Fibroblast of the aortic adventitia (primary cell): ENCODE measurements at regions not wholly inside any gene's neighbourhood (a gene's known extent, or its start where the extent isn't known, plus 50 kb on each side); places are given as distances from the start of the nearest gene placed in this dataset. TPM values are rescaled to one million over a fixed set of nuclear protein-coding genes. Genes with fewer than 3 reads are reported as not detected.

Experiments
- DNase-seq: peaks from one replicate; pipeline ENCODE4 v3.0.0-alpha.2; 2010; ENCODE audit warnings: low read depth
- H3K4me3 ChIP-seq: 2 replicates; pipeline ENCODE4 v1.5.1; 2011; ENCODE audit warnings: low read depth, mild to moderate bottlenecking, control low read depth, low read length, moderate library complexity
- small RNA-seq: library from RNA; depleted of rRNA; stranded (forward); fragments of <200 nt; gene quantifications from one replicate; pipeline ENCODE3, GENCODE V24; 2012
- TF ChIP-seq, protein P1 (sequence below): IDR thresholded peaks from 2 replicates; pipeline ENCODE4 v1.5.1; 2011; ENCODE audit warnings: mild to moderate bottlenecking, low read length, control low read depth, inconsistent platforms; ENCODE audit not compliant: insufficient read depth

DNA sequence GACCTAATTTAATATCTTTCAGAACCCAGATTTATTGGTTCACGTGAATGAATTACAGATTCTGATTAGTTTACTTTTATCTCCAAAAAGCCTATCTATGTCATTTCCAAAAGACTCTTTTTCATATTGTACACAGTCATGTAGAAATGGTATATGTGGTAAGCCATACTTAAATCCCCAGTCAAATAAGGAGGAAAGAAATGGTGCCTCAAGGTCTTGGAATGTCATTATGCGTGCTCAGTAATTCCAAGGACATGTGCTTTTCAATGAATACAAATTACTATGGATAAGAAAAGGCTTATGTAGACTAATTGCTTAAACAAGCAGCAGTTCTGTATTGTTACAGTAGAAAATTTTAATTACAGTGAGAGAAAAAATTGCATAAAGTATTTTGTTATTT lies 64.1 kb upstream of the TYRP1 start:
- DNase-seq, result no peak
- TF ChIP-seq, protein P1, sequence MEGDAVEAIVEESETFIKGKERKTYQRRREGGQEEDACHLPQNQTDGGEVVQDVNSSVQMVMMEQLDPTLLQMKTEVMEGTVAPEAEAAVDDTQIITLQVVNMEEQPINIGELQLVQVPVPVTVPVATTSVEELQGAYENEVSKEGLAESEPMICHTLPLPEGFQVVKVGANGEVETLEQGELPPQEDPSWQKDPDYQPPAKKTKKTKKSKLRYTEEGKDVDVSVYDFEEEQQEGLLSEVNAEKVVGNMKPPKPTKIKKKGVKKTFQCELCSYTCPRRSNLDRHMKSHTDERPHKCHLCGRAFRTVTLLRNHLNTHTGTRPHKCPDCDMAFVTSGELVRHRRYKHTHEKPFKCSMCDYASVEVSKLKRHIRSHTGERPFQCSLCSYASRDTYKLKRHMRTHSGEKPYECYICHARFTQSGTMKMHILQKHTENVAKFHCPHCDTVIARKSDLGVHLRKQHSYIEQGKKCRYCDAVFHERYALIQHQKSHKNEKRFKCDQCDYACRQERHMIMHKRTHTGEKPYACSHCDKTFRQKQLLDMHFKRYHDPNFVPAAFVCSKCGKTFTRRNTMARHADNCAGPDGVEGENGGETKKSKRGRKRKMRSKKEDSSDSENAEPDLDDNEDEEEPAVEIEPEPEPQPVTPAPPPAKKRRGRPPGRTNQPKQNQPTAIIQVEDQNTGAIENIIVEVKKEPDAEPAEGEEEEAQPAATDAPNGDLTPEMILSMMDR, result no peak
- H3K4me3 ChIP-seq, result no peak overlapping the region

DNA sequence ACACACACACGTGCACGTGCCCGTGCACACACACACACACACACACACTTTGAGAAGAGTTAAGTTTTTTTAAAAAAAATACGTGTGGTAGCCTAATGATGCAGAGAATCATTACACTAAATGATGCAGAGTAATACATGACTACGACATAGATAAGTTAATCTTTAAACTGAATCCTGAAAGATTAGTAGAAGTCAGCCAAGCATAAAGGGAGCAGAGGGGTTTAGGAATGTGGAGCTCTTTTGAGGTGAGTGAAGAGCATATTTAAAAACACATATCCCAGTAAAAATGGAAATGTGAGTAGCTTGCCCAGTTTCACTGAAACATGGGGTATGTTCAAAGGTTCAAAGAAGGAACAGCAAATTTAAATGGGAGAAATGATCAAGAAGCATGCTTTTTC lies 61.3 kb upstream of the TYRP1 start:
- TF ChIP-seq, protein P1, result no peak
- DNase-seq, result no peak
- H3K4me3 ChIP-seq, result no peak overlapping the region

GRCh38 chr9:12633016-12633765 lies 60.0 kb upstream of the TYRP1 start:
- H3K4me3 ChIP-seq, result no peak overlapping the region
- no peak for DNase-seq
- TF ChIP-seq, protein P1, result no peak

DNA sequence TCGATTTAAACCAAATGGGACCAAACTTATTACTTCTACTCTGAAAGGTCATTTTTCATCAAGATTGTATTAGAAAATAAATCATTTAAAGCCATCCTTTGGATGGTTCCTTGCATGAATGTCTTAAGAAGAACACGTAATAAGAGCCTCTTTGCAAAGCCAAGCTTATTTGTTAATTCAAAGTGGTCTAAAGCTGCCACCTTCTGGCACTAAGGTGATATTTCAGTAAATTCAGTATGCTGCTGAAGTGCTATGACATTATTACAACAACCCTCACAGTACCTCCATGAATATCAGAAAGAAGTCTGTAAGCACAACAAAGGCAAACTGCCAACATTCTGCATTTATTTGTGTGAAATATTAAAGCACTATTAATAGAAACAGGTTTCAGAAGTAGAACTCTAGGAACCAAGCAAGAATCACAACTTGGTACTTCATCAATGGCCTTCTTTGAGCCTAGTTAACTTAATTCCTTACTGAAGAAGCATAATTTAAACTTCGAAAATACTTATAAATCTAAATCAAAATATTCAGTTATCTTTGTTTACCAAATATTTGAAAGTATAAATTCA lies 53.1 kb upstream of the TYRP1 start:
- DNase-seq, result peak; percentile 71
- H3K4me3 ChIP-seq, result no peak overlapping the region
- TF ChIP-seq, protein P1, result peak; percentile 56

DNA sequence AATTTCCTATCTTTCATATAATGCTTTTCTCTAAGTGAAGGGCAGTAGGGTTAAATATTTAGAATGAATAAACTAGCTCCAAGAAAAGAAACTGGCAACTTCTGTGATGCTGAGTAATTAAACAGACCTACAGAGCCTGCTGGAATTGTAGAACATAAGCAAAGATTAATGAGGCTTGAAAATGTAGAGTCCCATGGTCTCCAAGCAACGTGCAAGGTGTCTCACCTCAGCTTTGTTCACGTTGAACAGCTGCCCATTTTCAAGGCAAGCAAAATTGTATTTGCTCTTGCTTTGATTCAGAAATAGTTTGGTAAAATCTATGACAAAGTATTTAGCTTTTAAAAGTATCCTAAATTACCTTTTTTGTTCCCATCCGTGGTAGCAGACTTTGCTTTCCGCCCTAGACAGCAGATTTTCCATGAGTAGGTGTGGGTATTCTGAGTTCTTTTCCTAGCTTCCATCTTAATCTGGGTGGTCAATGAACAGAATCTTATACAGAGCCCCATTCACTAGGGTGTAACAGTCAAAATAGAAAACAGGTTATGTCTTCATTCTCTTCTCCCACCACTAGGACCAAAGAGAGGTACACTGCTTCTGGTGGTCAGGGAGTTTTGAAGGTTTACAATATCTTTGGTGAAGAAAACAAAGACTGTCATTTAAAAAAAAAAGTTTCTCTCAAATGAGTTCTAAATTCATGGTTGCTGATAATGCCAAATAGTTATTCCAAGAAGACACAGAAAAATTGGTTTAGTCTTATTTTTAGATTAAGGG lies 52.1 kb upstream of the TYRP1 start:
- TF ChIP-seq, protein P1, result no peak
- DNase-seq, result no peak
- H3K4me3 ChIP-seq, result no peak overlapping the region

Small RNA genes lying in the stretch of these regions (small RNA-seq; reads per million reads assigned to genes)
- gene AL161788.1 (not detected), gene AL162413.1 (not detected), gene AL592227.1 (not detected), gene RNU2-47P (not detected)
